DND-41 (cell line): ENCODE measurements at regions not wholly inside any gene's neighbourhood (a gene's known extent, or its start where the extent isn't known, plus 50 kb on each side); places are given as distances from the start of the nearest gene placed in this dataset.

Experiments used
- CTCF ChIP-seq: IDR thresholded peaks from 2 replicates; pipeline ENCODE4 v1.5.1; 2012; ENCODE audit warnings: borderline replicate concordance, low read length, moderate library complexity, mild to moderate bottlenecking; ENCODE audit not compliant: poor library complexity, severe bottlenecking; ENCODE audit errors: extremely low read depth
- EZH2 ChIP-seq: IDR thresholded peaks from 3 replicates; pipeline ENCODE4 v1.6.1; 2012; ENCODE audit warnings: borderline replicate concordance, low read depth, mild to moderate bottlenecking, moderate library complexity, low read length, inconsistent platforms; ENCODE audit not compliant: severe bottlenecking

DNA sequence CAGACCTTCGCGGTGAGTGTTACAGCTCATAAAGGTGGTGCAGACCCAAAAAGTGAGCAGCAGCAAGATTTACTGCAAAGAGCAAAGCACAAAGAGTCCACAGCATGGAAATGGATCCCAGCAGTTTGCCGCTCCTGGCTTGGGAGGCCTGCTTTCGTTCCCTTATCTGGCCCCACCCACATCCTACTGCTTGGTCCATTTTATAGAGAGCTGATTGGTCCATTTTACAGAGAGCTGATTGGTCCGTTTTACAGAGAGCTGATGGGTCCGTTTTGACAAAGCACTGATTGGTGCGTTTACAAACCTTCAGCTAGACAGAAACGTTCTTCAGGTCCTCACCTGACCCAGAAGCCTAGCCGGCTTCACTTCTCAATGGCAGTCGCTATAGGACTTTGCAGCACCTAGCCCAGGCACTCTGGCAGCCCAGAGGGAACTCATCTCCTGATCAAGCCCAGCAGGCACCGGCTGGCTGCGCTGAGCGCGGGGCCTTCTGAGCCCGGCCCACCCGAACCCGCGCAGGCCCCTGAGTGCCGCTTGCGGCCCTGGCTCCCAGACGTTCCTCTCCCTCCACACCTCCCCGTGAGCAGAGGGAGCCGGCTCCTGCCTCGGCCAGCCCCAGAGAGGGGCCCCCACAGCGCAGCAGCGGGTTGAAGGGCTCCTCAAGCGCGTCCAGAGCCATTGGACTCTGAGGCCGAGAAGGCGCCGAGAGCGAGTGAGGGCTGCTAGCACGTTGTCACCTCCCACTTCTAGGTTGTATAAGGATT, 200.3 kb downstream of the LMO4 start:
- TF ChIP-seq CTCF, result no peak
- no peak for TF ChIP-seq EZH2
